Body of pancreas (tissue), 4 donors: ENCODE measurements at regions not wholly inside any gene's neighbourhood (a gene's known extent, or its start where the extent isn't known, plus 50 kb on each side); places are given as distances from the start of the nearest gene placed in this dataset.

Experiments
- POLR2A ChIP-seq, 3 donors: fragments of 450-650 bp; IDR thresholded peaks; one replicate each; pipeline ENCODE4 v1.6.1; 2016; ENCODE audit warnings: antibody characterized with exemption in 3 of 3, mild to moderate bottlenecking in 2 of 3
- TF ChIP-seq, protein P1 (sequence below), 7 experiments: fragments of 450-650 bp in 4 of 7; fragments of 200-600 bp in 3 of 7; sonication (generic) in 3 of 7; IDR thresholded peaks; one replicate each; pipeline ENCODE4 v1.5.1; 2016 to 2019; ENCODE audit warnings: antibody characterized with exemption in 7 of 7

DNA sequence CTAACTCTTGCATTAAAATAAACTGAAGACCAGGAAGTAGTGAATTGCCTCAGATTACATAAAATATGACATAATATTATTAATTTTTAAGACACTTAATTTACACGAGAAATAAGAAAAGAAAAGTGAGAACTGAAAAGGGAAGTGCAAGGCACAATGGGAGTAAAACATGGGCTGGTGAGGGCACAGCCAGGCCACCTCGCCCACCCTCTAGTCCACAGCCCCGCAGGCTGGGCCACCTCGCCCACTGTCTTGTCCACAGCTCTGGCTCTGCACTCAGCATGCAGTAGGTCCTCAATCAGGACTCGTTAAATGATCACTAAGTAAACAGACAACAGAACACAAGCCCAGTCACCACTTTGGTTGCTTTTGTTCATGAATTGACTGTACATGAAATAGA is 67.8 kb upstream of the ARHGEF7 start:
- TF ChIP-seq, protein P1, sequence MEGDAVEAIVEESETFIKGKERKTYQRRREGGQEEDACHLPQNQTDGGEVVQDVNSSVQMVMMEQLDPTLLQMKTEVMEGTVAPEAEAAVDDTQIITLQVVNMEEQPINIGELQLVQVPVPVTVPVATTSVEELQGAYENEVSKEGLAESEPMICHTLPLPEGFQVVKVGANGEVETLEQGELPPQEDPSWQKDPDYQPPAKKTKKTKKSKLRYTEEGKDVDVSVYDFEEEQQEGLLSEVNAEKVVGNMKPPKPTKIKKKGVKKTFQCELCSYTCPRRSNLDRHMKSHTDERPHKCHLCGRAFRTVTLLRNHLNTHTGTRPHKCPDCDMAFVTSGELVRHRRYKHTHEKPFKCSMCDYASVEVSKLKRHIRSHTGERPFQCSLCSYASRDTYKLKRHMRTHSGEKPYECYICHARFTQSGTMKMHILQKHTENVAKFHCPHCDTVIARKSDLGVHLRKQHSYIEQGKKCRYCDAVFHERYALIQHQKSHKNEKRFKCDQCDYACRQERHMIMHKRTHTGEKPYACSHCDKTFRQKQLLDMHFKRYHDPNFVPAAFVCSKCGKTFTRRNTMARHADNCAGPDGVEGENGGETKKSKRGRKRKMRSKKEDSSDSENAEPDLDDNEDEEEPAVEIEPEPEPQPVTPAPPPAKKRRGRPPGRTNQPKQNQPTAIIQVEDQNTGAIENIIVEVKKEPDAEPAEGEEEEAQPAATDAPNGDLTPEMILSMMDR (IDR thresholded peaks at IDR 0.05) = no peak
- no peak for TF ChIP-seq POLR2A (IDR thresholded peaks at IDR 0.05)
